EH (cell line): ENCODE measurements at regions not wholly inside any gene's neighbourhood (a gene's known extent, or its start where the extent isn't known, plus 50 kb on each side); places are given as distances from the start of the nearest gene placed in this dataset.
"Not testable (repeated sequence)": the region's sequence is repeated elsewhere in the genome, so short reads cannot be mapped to it uniquely, and the experiment has no call there.

Experiments used
- DNase-seq: peaks from one replicate; pipeline ENCODE4 v3.0.0-alpha.2; 2015; ENCODE audit warnings: low read depth

GRCh38 chr10:83517456-83517855, 621.9 kb upstream of the GHITM start:
- no peak for DNase-seq

- DNase-seq = no peak
Measured at GRCh38 chr10:83518779-83519178, 620.5 kb upstream of the GHITM start.

- DNase-seq = not testable (repeated sequence)
Measured at GRCh38 chr10:83520386-83520785, 618.9 kb upstream of the GHITM start.

- no peak for DNase-seq
Measured at GRCh38 chr10:83522456-83522855, 616.9 kb upstream of the GHITM start.

GRCh38 chr10:83522881-83523386, 616.4 kb upstream of the GHITM start:
- DNase-seq = peak; percentile 90

- DNase-seq = no peak
Measured at GRCh38 chr10:83527934-83528333, 611.4 kb upstream of the GHITM start.

- no peak for DNase-seq
Measured at GRCh38 chr10:83533290-83533689, 606.0 kb upstream of the GHITM start.

GRCh38 chr10:83536426-83536825, 602.9 kb upstream of the GHITM start:
- DNase-seq = peak; percentile 82

- no peak for DNase-seq
Measured at GRCh38 chr10:83538047-83538446, 601.3 kb upstream of the GHITM start.

GRCh38 chr10:83539528-83540308, 599.6 kb upstream of the GHITM start:
- peak; percentile 62 for DNase-seq

GRCh38 chr10:83541046-83541445, 598.3 kb upstream of the GHITM start:
- peak; percentile 52 for DNase-seq

GRCh38 chr10:83542774-83543411, 596.4 kb upstream of the GHITM start:
- DNase-seq = peak; percentile 28

- DNase-seq = peak; percentile 4
Measured at GRCh38 chr10:83543691-83544462, 595.4 kb upstream of the GHITM start.

- DNase-seq = no peak
Measured at GRCh38 chr10:83545901-83546391, 593.4 kb upstream of the GHITM start.

GRCh38 chr10:83551190-83551589, 588.1 kb upstream of the GHITM start:
- not testable (repeated sequence) for DNase-seq

GRCh38 chr10:83553366-83553765, 585.9 kb upstream of the GHITM start:
- peak; percentile 50 for DNase-seq

- DNase-seq = peak; percentile 41
Measured at GRCh38 chr10:83555264-83555663, 584.0 kb upstream of the GHITM start.

- DNase-seq = no peak
Measured at GRCh38 chr10:83562381-83562780, 576.9 kb upstream of the GHITM start.

GRCh38 chr10:83564889-83565588, 574.3 kb upstream of the GHITM start:
- no peak for DNase-seq

- no peak for DNase-seq
Measured at GRCh38 chr10:83572036-83572435, 567.3 kb upstream of the GHITM start.

- no peak for DNase-seq
Measured at GRCh38 chr10:83574770-83575169, 564.5 kb upstream of the GHITM start.

GRCh38 chr10:83577421-83577820, 561.9 kb upstream of the GHITM start:
- no peak for DNase-seq
